HG03457 (cell line): ENCODE measurements at regions not wholly inside any gene's neighbourhood (a gene's known extent, or its start where the extent isn't known, plus 50 kb on each side); places are given as distances from the start of the nearest gene placed in this dataset.

Source experiments
- ATAC-seq: cut with Tn5 transposase; IDR thresholded peaks from one replicate; pipeline ENCODE4 v1.9.1; 2021; ENCODE audit warnings: moderate number of reproducible peaks; ENCODE audit not compliant: unreplicated experiment

GRCh38 chr2:188903740-188904139 is 70.4 kb upstream of the COL3A1 start:
- ATAC-seq = no peak

DNA sequence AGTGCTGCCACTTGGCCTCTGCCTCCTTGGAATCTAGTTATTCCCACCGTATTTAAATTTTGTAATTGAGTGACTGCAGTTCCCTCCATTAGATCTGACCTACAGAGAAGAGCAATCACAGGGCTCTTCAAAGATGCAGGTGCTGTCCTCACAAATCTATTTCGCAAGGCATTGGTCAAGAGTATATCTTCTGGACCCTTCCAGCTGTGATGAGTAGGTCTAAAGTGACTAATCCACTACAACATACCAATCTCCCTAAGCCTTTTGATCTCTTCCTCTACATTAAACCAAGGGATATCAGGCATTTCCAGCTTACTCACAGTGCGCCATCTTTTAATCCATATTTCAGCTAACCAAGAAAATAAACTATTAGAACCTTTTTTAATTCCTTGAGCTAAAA is 65.1 kb upstream of the COL3A1 start:
- ATAC-seq = no peak

DNA sequence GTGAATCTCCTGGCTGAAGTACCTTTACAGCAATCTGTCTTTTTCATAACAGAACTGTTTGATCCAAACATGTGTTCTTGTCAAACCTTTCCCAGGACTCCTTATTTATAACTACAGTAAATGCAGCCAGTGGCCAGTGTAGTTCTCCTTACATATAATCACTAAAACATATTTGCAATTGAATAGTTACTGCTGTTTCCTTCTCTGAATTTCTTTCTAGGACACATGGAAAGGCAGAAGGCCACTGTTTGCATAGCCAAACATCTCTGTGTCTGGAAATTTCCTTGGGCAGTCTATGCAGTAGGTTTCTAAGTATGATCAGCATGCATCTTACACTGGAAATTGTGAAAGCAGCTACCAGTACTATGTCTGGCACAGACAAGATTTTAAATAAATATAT is 57.4 kb upstream of the COL3A1 start:
- no peak for ATAC-seq

DNA sequence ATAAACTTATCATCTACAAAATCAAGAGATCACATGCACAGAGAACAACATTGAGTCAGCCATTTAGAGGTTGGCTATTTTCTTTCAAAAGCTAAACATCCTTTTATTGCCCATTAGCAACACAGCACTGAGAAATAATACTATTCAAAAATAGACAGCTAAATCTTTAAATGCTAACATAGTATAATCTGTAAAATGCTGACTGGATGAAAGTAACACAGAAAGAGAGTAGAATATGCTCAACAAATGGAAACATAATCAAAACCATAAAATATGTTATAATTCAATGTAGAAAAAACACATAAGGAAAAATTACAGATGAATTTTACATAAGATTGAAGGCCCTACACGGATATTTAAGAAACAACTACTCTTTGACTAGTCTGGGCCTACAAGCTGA is 56.5 kb upstream of the COL3A1 start:
- ATAC-seq = no peak

DNA sequence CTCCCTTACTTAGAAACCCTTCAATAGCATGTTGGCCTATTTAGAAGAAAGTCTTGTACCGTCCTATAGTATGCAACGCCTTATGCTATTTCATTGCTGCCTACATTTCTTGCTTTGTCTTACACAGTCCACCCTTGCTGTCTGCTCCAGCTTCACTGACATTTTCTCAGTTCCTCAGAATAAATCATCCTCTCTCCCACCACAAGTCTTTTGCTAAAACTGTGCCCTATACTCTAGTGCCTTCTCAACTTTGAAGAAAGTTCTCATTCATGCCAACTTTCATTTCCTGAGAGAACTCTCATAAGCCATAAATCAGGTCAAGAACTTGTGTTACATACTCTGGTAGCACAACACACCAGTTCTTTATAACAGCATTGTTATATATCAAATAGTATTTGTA is 54.3 kb upstream of the COL3A1 start:
- peak; percentile 75 for ATAC-seq

DNA sequence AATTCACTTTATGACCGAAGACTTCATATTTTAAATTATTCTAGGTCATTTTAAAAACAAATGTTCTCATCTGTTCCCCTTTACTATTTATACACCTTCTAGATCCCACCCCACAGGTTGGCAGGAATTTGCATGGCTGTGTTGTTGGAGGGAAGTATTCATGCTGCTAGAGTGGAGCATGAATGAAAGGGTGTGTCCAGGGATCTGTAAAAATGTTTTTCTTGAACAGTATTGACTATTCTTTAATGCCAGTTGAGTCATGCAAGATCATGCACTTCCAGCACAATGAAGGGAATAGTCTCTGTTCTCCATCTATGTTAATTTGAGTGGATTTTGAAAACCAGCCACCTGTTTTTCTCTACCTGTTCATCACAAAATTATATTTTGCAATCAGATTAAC is 52.0 kb upstream of the COL3A1 start:
- ATAC-seq = no peak
